Gastrocnemius medialis (tissue), 4 donors: ENCODE measurements at regions not wholly inside any gene's neighbourhood (a gene's known extent, or its start where the extent isn't known, plus 50 kb on each side); places are given as distances from the start of the nearest gene placed in this dataset.

Source experiments
- POLR2A ChIP-seq, 2 donors: fragments of 450-650 bp; IDR thresholded peaks; one replicate each; pipeline ENCODE4 v1.6.1; 2017; ENCODE audit warnings: antibody characterized with exemption in 2 of 2, mild to moderate bottlenecking in 2 of 2, moderate library complexity in 2 of 2
- TF ChIP-seq, protein P1 (sequence below), 5 experiments: fragments of 450-650 bp in 3 of 5; fragments of 200-600 bp in 2 of 5; sonication (generic) in 2 of 5; IDR thresholded peaks in 4 of 5; conservative IDR thresholded peaks in 1 of 5; 1 replicate in 4 of 5; 2 replicates in 1 of 5; pipeline ENCODE4 v1.5.1; 2016 to 2019; ENCODE audit warnings: antibody characterized with exemption in 5 of 5, mild to moderate bottlenecking in 3 of 5, moderate library complexity in 3 of 5

DNA sequence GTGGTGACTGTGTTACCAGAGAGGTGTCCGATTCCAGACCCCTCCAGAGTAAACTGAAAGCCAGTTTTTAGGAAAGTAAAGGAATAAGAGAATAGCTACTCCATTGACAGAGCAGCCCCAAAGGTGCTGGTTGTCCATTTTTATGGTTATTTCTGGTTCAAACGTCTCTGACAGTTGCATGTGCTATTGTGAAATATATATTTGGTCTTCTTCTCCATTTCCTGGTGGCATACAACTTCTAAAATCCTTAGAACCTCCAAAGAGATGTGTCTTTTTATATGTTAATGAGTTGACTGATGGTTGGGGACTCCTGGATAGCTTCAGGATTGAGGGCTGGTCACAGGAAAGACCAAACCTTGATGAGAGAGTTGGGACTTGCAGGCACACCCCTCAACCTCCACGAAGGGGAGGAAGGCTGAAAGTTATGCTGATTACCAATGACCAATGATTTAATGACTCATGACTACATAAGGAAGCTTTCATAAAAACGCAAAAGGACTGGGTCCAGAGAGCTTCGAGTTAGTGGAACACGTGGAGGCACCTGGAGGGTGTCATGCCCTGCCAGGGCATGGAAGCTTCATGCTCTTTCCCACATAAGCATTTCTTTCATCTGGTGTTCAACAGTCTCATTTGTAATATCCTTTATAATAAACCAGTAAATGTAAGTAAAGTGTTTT, 100.7 kb downstream of the SLC16A1 start:
- TF ChIP-seq POLR2A (IDR thresholded peaks at IDR 0.05), result no peak
- TF ChIP-seq, protein P1, sequence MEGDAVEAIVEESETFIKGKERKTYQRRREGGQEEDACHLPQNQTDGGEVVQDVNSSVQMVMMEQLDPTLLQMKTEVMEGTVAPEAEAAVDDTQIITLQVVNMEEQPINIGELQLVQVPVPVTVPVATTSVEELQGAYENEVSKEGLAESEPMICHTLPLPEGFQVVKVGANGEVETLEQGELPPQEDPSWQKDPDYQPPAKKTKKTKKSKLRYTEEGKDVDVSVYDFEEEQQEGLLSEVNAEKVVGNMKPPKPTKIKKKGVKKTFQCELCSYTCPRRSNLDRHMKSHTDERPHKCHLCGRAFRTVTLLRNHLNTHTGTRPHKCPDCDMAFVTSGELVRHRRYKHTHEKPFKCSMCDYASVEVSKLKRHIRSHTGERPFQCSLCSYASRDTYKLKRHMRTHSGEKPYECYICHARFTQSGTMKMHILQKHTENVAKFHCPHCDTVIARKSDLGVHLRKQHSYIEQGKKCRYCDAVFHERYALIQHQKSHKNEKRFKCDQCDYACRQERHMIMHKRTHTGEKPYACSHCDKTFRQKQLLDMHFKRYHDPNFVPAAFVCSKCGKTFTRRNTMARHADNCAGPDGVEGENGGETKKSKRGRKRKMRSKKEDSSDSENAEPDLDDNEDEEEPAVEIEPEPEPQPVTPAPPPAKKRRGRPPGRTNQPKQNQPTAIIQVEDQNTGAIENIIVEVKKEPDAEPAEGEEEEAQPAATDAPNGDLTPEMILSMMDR (IDR thresholded peaks at IDR 0.05 in 4 of 5, conservative IDR thresholded peaks at IDR 0.05 in 1 of 5), result no peak
